ENCODE measurements at regions not wholly inside any gene's neighbourhood (a gene's known extent, or its start where the extent isn't known, plus 50 kb on each side); places are given as distances from the start of the nearest gene placed in this dataset.
"Not testable (repeated sequence)": the region's sequence is repeated elsewhere in the genome, so short reads cannot be mapped to it uniquely, and the experiment has no call there.

- TF ChIP-seq CTCF (conservative IDR thresholded peaks at IDR 0.05; ENCODE audit: low read length); EZH2phosphoT487 (IDR thresholded peaks at IDR 0.05; ENCODE audit: borderline replicate concordance, low read depth, low read length): not testable (repeated sequence)
Measured at GRCh38 chr5:138634804-138635203, 59.6 kb upstream of the HSPA9 start.

Data from OCI-LY7 (cell line).